AG04449 (cell line): ENCODE measurements at regions not wholly inside any gene's neighbourhood (a gene's known extent, or its start where the extent isn't known, plus 50 kb on each side); places are given as distances from the start of the nearest gene placed in this dataset.

Experiments used
- CTCF ChIA-PET: fragments of 350-600 bp; formaldehyde crosslinking; extraction: SDS; loops from one replicate; lab custom pipeline; 2021; ENCODE audit warnings: antibody characterized with exemption; lab: Yijun Ruan, JAX
- POLR2A ChIA-PET: fragments of 400-600, 350-600 bp; formaldehyde crosslinking; extraction: SDS; loops from one replicate; lab custom pipeline; 2020; ENCODE audit warnings: antibody characterized with exemption, inconsistent platforms; lab: Yijun Ruan, JAX
- DNase-seq: peaks from one replicate; pipeline ENCODE4 v3.0.0-alpha.2; 2010; ENCODE audit warnings: low read depth, low spot score
- H3K4me3 ChIP-seq: 2 replicates; pipeline ENCODE4 v1.5.1; 2011; ENCODE audit warnings: low read depth, mild to moderate bottlenecking, control low read depth, low read length
- CTCF ChIP-seq: IDR thresholded peaks from one replicate; pipeline ENCODE4 v1.5.1; 2011; ENCODE audit warnings: mild to moderate bottlenecking, moderate library complexity, low read length, control low read depth, inconsistent platforms; ENCODE audit not compliant: insufficient read depth; ENCODE audit errors: missing control alignments

- CTCF ChIA-PET = interaction anchor here (1.2 kb wide), 1 partner anchor 559 kb away, joined by 3 read pairs; no protein-coding TSS in a partner anchor
- TF ChIP-seq CTCF = no peak
- DNase-seq = no peak
- POLR2A ChIA-PET = interaction anchor here (0.7 kb wide), 1 partner anchor 514 kb away, joined by 4 read pairs; no protein-coding TSS in a partner anchor
- no peak overlapping the region for H3K4me3 ChIP-seq
Measured at GRCh38 chr10:36221101-36221500, 579.0 kb upstream of the FZD8 start.

- no peak for DNase-seq
- ChIA-PET CTCF (no interaction called here), POLR2A (no interaction called here)
- TF ChIP-seq CTCF = no peak
- H3K4me3 ChIP-seq = no peak overlapping the region
Measured at GRCh38 chr10:36220151-36220550, 578.1 kb upstream of the FZD8 start.

- ChIA-PET CTCF (no interaction called here), POLR2A (no interaction called here)
- H3K4me3 ChIP-seq = no peak overlapping the region
- no peak for TF ChIP-seq CTCF
- no peak for DNase-seq
Measured at GRCh38 chr10:36211856-36212255, 569.8 kb upstream of the FZD8 start.

GRCh38 chr10:36209480-36209879 is 567.4 kb upstream of the FZD8 start:
- ChIA-PET POLR2A (no interaction called here), CTCF (interaction anchor here (0.7 kb wide), 1 partner anchor 672 kb away, joined by 3 read pairs; no protein-coding TSS in a partner anchor)

GRCh38 chr10:36202881-36203280 is 560.8 kb upstream of the FZD8 start:
- no peak for TF ChIP-seq CTCF
- ChIA-PET CTCF (interaction anchor here (1.0 kb wide), 1 partner anchor 577 kb away, joined by 3 read pairs; no protein-coding TSS in a partner anchor), POLR2A (no interaction called here)
- H3K4me3 ChIP-seq = no peak overlapping the region
- no peak for DNase-seq

More at GRCh38 chr10:36209480-36209879, 567.4 kb upstream of the FZD8 start:
- DNase-seq = no peak
- no peak overlapping the region for H3K4me3 ChIP-seq
- TF ChIP-seq CTCF = no peak

- no peak overlapping the region for H3K4me3 ChIP-seq
- POLR2A ChIA-PET = no interaction called here
- TF ChIP-seq CTCF = no peak
- DNase-seq = no peak
- CTCF ChIA-PET = no interaction called here
Measured at GRCh38 chr10:36200577-36200976, 558.5 kb upstream of the FZD8 start.
